A673 (cell line): ENCODE measurements at regions not wholly inside any gene's neighbourhood (a gene's known extent, or its start where the extent isn't known, plus 50 kb on each side); places are given as distances from the start of the nearest gene placed in this dataset.

Source experiments
- BruUV-seq: library from RNA; stranded (reverse); fragments of 400-500 nt; replicated peaks from 2 replicates; lab custom pipeline; 2021; lab: Mats Ljungman, UMichigan
- CTCF ChIA-PET: fragments of 300-600 bp; sonication (Branson Sonifier 250); formaldehyde crosslinking; loops from one replicate; lab custom pipeline; 2022; ENCODE audit warnings: antibody characterized with exemption; lab: Charles Lee
- POLR2A ChIA-PET: fragments of 300-600 bp; sonication (Branson Sonifier 250); formaldehyde crosslinking; loops from one replicate; lab custom pipeline; 2022; ENCODE audit warnings: antibody characterized with exemption; ENCODE audit not compliant: low non-redundant PET; lab: Charles Lee
- DNase-seq: peaks from one replicate; pipeline ENCODE4 v3.0.0-alpha.2; 2015; ENCODE audit warnings: low spot score
- H3K27ac ChIP-seq: fragments of 200-600 bp; sonication (generic); 2 replicates; pipeline ENCODE4 v1.5.1; 2016; ENCODE audit warnings: mixed run types, low read depth, mild to moderate bottlenecking, mixed read lengths, antibody characterized with exemption, low read length; ENCODE audit not compliant: poor library complexity, severe bottlenecking
- H3K27me3 ChIP-seq: fragments of 200-600 bp; sonication (generic); replicated peaks from 2 replicates; pipeline ENCODE4 v1.6.1; 2017; ENCODE audit warnings: mixed run types, low read depth, mild to moderate bottlenecking, mixed read lengths, antibody characterized with exemption, low read length; ENCODE audit not compliant: insufficient read depth, poor library complexity
- H3K36me3 ChIP-seq: fragments of 200-600 bp; sonication (generic); 2 replicates; pipeline ENCODE4 v1.6.1; 2016; ENCODE audit warnings: mixed run types, mild to moderate bottlenecking, mixed read lengths, antibody characterized with exemption, low read length; ENCODE audit not compliant: insufficient read depth, poor library complexity, severe bottlenecking
- H3K4me1 ChIP-seq: fragments of 200-600 bp; sonication (generic); 2 replicates; pipeline ENCODE4 v1.6.1; 2017; ENCODE audit warnings: mixed run types, mild to moderate bottlenecking, mixed read lengths, antibody characterized with exemption, low read length; ENCODE audit not compliant: insufficient read depth, poor library complexity, severe bottlenecking
- H3K4me3 ChIP-seq: fragments of 200-600 bp; sonication (generic); 2 replicates; pipeline ENCODE4 v1.5.1; 2016; ENCODE audit warnings: low read depth, mixed run types, mild to moderate bottlenecking, mixed read lengths, low read length; ENCODE audit not compliant: poor library complexity, severe bottlenecking
- H3K9me3 ChIP-seq: fragments of 200-600 bp; sonication (generic); 2 replicates; pipeline ENCODE4 v1.6.1; 2016; ENCODE audit warnings: mixed run types, low read depth, mild to moderate bottlenecking, mixed read lengths, antibody characterized with exemption, low read length; ENCODE audit not compliant: poor library complexity, severe bottlenecking
- CTCF ChIP-seq: fragments of 300-800, 200-600 bp; sonication (generic); conservative IDR thresholded peaks from 2 replicates; pipeline ENCODE4 v1.5.1; 2017; ENCODE audit warnings: low read depth, mild to moderate bottlenecking, antibody characterized with exemption, low read length, moderate library complexity, mixed read lengths
- EZH2 ChIP-seq: fragments of 200-600 bp; sonication (generic); IDR thresholded peaks from 2 replicates; pipeline ENCODE4 v1.6.1; 2017; ENCODE audit warnings: borderline replicate concordance, low read depth, mild to moderate bottlenecking, mixed read lengths, antibody characterized with exemption, low read length; ENCODE audit not compliant: poor library complexity, severe bottlenecking
- intact Hi-C: fragments of 100-400 bp; cut with micrococcal nuclease; formaldehyde crosslinking; loops from one replicate; pipeline ENCODE4 v1.10.0; 2022; ENCODE audit not compliant: unreplicated experiment

DNA sequence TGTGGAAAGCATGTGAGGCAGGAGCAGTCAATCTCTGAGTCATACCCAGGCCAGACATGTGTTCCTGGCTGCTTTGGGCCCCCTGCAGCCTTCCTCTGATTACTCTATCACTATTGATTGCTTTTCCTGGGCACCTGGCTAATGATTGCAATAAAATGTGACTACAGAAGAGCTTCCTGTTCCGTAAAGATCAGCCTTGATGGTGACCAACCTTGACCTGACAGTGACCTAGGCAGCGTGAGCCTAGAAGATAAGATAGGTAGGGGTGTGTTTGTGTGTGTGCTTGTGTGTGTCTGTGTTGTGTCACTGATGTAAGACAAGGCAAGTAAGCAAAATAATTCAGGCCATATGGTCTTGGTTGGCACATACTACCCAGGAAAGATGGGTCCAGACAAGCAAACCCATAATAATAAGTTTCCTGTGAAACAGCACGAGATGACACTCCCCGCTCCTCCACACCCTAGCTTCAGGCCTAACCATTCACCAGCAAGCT, 367.7 kb upstream of the CDH11 start:
- intact Hi-C loops = no loop called here
- POLR2A ChIA-PET = interaction anchor here (0.7 to 0.8 kb wide), 2 partner anchors 15 to 1552 kb away, joined by 3 to 4 read pairs; no protein-coding TSS in a partner anchor
- no peak for DNase-seq
- no peak overlapping the region for H3K27ac ChIP-seq
- H3K27me3 ChIP-seq = no peaks in the 10 kb centered on the region
- CTCF ChIA-PET = no interaction called here
- no TSS peak for BruUV-seq
- TF ChIP-seq CTCF = no peak
- no peaks in the 10 kb centered on the region for H3K9me3 ChIP-seq
- peaks cover 6% of the 10 kb centered on the region for H3K4me1 ChIP-seq
- H3K36me3 ChIP-seq = no peaks in the 10 kb centered on the region
- H3K4me3 ChIP-seq = no peak overlapping the region

DNA sequence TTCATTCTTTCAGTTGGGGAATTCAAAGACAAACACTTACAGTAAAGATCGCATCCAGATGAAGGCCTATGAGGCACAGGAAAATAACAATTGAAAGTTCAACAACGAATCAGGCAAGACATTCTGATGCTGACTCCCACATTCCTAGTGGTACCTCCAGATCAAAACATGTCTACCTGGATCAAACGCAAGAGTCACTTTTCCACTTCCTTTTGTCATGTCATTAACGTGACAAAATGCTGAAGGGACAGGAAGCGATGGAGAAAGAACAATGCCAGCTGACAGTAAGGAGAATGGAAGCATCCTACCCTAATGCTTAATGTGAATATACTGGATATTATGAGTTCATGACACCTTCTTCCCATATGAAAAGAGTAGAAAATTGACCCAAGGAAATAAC, 365.4 kb upstream of the CDH11 start:
- intact Hi-C loops = no loop called here
- ChIA-PET POLR2A (no interaction called here), CTCF (no interaction called here)
- Histone ChIP-seq H3K4me1 (peaks cover 3% of the 10 kb centered on the region), H3K9me3 (no peaks in the 10 kb centered on the region), H3K4me3 (no peak overlapping the region), H3K27me3 (no peaks in the 10 kb centered on the region), H3K36me3 (no peaks in the 10 kb centered on the region), H3K27ac (no peak overlapping the region)
- DNase-seq = no peak
- BruUV-seq = no TSS peak
- no peak for TF ChIP-seq CTCF
- no peak for TF ChIP-seq EZH2

DNA sequence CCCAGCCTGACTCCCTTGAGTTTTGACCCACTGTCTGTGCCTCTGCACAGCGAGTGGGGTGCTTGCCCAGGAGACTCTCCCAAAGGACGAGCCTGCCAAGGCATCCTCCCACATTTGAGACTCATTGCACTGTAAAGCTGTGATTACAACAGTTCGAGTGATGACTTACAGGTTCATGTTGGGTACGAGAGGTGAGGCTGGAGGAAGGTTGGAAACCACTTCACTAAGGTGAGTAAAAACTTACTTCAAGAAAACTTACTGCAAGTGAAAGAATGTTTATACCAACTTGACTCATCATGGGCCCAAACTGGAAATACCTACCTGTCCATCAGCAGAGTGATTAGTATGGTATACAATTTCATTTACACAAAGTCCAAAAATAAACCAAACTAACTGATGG, 360.1 kb upstream of the CDH11 start:
- no peaks in the 10 kb centered on the region for H3K9me3 ChIP-seq
- ChIA-PET CTCF (no interaction called here), POLR2A (no interaction called here)
- TF ChIP-seq CTCF (no peak), EZH2 (no peak)
- H3K27ac ChIP-seq = no peak overlapping the region
- no peak overlapping the region for H3K4me3 ChIP-seq
- H3K36me3 ChIP-seq = no peaks in the 10 kb centered on the region
- H3K4me1 ChIP-seq = no peaks in the 10 kb centered on the region
- no peaks in the 10 kb centered on the region for H3K27me3 ChIP-seq
- intact Hi-C loops = no loop called here
- BruUV-seq = no TSS peak
- DNase-seq = no peak
